ENCODE measurements at regions not wholly inside any gene's neighbourhood (a gene's known extent, or its start where the extent isn't known, plus 50 kb on each side); places are given as distances from the start of the nearest gene placed in this dataset.

DNA sequence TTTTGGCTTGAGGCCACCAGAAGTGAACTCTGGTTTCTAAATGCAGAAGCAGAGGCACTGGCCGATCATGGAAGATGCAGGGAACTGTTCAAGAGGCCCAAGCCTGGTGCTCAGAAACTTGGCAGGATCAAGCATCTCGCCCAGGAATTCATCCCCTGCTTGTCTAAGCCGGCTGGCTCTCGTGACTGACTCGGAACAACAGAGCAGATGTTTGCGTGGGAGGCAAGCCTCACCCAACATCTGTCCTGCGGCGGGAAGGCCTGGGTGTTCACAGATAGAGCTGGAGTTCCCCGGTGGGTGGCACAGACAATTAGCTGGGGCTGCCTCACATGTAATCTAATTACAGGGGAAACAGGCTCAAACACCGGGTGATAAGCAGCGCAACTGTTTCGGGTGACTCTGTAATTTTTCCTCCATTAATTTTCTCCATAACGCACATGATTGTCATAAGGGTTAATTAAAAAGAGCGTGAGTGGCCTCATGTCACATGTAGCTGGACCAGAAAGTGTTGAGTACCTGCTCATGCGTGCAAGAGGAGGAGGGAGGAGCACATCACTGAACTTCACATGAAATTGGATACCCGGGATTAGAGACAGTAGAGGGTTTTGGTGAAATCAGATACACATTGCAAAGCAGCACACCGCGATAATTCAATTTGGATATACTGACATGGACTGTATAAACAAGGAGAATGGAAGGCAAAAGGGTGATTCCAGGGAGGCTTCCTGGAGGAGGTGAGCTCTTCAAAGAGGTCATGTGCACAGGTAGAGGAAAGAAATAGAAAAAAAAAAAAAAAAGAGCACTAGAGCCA, 180.0 kb downstream of the ETS2 start (continued):
- TF ChIP-seq ZEB2 (tag by site-specific recombination; IDR thresholded peaks at IDR 0.05) (peak; percentile 93), ZNF16 (tag by site-specific recombination; IDR thresholded peaks at IDR 0.05; ENCODE audit: low read depth) (no peak), ZNF791 (tag by site-specific recombination; IDR thresholded peaks at IDR 0.05) (0 out of 2 replicates have a peak, but pooled peaks have one; percentile 19)

- Histone ChIP-seq H3K4me3 (ENCODE audit: low read depth, low read length) (no peak overlapping the region), H3K27ac (ENCODE audit: extremely low read depth, low read depth, low read length) (peak overlapping the region; percentile 40; the same call in 1 of the 2 replicates), H3K9me3 (ENCODE audit: control insufficient read depth, insufficient read depth, low read depth, low read length) (no peaks in the 10 kb centered on the region), H3K36me3 (ENCODE audit: control insufficient read depth in 2 of 2, insufficient read depth in 1 of 2, low read length in 2 of 2) (no peaks in the 10 kb centered on the region), H3K4me1 (ENCODE audit: control insufficient read depth, insufficient read depth, low read length) (peaks cover 31% of the 10 kb centered on the region)
- ChIA-PET CTCF (no interaction called here), POLR2A (no interaction called here)
- no peak for TF ChIP-seq CTCF (tag by site-specific recombination; IDR thresholded peaks at IDR 0.05)
- peak; percentile 26 for TF ChIP-seq ZBTB8A (tag by site-specific recombination; IDR thresholded peaks at IDR 0.05)
- peak; percentile 85 for TF ChIP-seq ZEB2 (tag by site-specific recombination; IDR thresholded peaks at IDR 0.05)
- TF ChIP-seq ZNF133 (tag by site-specific recombination; IDR thresholded peaks at IDR 0.05) = no peak
- no peak for TF ChIP-seq ZNF555 (tag by site-specific recombination; conservative IDR thresholded peaks at IDR 0.05)
- TF ChIP-seq ZNF140 (tag by site-specific recombination; IDR thresholded peaks at IDR 0.05) = no peak
- TF ChIP-seq ZNF138 (tag by site-specific recombination; IDR thresholded peaks at IDR 0.05; ENCODE audit: borderline replicate concordance) = no peak
- TF ChIP-seq, protein P1, sequence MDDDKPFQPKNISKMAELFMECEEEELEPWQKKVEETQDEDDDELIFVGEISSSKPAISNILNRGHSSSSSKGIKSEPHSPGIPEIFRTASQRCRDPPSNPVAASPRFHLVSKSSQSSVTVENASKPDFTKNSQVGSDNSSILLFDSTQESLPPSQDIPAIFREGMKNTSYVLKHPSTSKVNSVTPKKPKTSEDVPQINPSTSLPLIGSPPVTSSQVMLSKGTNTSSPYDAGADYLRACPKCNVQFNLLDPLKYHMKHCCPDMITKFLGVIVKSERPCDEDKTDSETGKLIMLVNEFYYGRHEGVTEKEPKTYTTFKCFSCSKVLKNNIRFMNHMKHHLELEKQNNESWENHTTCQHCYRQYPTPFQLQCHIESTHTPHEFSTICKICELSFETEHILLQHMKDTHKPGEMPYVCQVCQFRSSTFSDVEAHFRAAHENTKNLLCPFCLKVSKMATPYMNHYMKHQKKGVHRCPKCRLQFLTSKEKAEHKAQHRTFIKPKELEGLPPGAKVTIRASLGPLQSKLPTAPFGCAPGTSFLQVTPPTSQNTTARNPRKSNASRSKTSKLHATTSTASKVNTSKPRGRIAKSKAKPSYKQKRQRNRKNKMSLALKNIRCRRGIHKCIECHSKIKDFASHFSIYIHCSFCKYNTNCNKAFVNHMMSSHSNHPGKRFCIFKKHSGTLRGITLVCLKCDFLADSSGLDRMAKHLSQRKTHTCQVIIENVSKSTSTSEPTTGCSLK (tag by site-specific recombination; IDR thresholded peaks at IDR 0.05) = no peak
- TF ChIP-seq ZNF548 (tag by site-specific recombination; IDR thresholded peaks at IDR 0.05) = no peak
- peak; percentile 86 for TF ChIP-seq FEZF1 (tag by site-specific recombination; IDR thresholded peaks at IDR 0.05)
- peak; percentile 40; the same call in 1 of the 2 replicates for TF ChIP-seq ZXDB (tag by site-specific recombination; IDR thresholded peaks at IDR 0.05)
- no peak for TF ChIP-seq YY2 (tag by site-specific recombination; IDR thresholded peaks at IDR 0.05)
- TF ChIP-seq IKZF3 (tag by site-specific recombination; IDR thresholded peaks at IDR 0.05) = peak; percentile 75; the same call in 1 of the 2 replicates
- TF ChIP-seq ZNF580 (tag by site-specific recombination; IDR thresholded peaks at IDR 0.05) = 0 out of 2 replicates have a peak, but pooled peaks have one; percentile 17
- TF ChIP-seq ZNF701 (tag by site-specific recombination; IDR thresholded peaks at IDR 0.05) = no peak
- TF ChIP-seq ZNF221 (tag by site-specific recombination; IDR thresholded peaks at IDR 0.05; ENCODE audit: borderline replicate concordance) = no peak
- no peak for TF ChIP-seq SP3 (tag by site-specific recombination; IDR thresholded peaks at IDR 0.05)
- no peak for TF ChIP-seq ZNF768 (tag by site-specific recombination; IDR thresholded peaks at IDR 0.05)
- TF ChIP-seq ZNF785 (tag by site-specific recombination; IDR thresholded peaks at IDR 0.05) = no peak
- TF ChIP-seq, protein P2, sequence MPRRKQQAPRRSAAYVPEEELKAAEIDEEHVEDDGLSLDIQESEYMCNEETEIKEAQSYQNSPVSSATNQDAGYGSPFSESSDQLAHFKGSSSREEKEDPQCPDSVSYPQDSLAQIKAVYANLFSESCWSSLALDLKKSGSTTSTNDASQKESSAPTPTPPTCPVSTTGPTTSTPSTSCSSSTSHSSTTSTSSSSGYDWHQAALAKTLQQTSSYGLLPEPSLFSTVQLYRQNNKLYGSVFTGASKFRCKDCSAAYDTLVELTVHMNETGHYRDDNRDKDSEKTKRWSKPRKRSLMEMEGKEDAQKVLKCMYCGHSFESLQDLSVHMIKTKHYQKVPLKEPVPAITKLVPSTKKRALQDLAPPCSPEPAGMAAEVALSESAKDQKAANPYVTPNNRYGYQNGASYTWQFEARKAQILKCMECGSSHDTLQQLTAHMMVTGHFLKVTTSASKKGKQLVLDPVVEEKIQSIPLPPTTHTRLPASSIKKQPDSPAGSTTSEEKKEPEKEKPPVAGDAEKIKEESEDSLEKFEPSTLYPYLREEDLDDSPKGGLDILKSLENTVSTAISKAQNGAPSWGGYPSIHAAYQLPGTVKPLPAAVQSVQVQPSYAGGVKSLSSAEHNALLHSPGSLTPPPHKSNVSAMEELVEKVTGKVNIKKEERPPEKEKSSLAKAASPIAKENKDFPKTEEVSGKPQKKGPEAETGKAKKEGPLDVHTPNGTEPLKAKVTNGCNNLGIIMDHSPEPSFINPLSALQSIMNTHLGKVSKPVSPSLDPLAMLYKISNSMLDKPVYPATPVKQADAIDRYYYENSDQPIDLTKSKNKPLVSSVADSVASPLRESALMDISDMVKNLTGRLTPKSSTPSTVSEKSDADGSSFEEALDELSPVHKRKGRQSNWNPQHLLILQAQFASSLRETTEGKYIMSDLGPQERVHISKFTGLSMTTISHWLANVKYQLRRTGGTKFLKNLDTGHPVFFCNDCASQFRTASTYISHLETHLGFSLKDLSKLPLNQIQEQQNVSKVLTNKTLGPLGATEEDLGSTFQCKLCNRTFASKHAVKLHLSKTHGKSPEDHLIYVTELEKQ (tag by site-specific recombination; IDR thresholded peaks at IDR 0.05; ENCODE audit: borderline replicate concordance) = peak; percentile 93
- TF ChIP-seq ZNF416 (tag by site-specific recombination; IDR thresholded peaks at IDR 0.05) = no peak
- TF ChIP-seq MEIS1 (CRISPR knock-in tag; IDR thresholded peaks at IDR 0.05; ENCODE audit: borderline replicate concordance) = no peak
- TF ChIP-seq ZFP41 (tag by site-specific recombination; IDR thresholded peaks at IDR 0.05; ENCODE audit: borderline replicate concordance) = no peak
- TF ChIP-seq, protein P3, sequence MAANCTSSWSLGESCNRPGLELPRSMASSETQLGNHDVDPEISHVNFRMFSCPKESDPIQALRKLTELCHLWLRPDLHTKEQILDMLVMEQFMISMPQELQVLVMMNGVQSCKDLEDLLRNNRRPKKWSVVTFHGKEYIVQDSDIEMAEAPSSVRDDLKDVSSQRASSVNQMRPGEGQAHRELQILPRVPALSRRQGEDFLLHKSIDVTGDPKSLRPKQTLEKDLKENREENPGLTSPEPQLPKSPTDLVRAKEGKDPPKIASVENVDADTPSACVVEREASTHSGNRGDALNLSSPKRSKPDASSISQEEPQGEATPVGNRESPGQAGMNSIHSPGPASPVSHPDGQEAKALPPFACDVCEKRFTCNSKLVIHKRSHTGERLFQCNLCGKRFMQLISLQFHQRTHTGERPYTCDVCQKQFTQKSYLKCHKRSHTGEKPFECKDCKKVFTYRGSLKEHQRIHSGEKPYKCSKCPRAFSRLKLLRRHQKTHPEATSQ (tag by site-specific recombination; IDR thresholded peaks at IDR 0.05) = no peak
Observed at GRCh38 chr21:38984982-38985567, 179.3 kb downstream of the ETS2 start.
